Testis (tissue), 2 donors: ENCODE measurements at regions not wholly inside any gene's neighbourhood (a gene's known extent, or its start where the extent isn't known, plus 50 kb on each side); places are given as distances from the start of the nearest gene placed in this dataset.

Experiments
- DNase-seq: peaks from one replicate; pipeline ENCODE4 v3.0.0-alpha.2; 2019
- H3K27ac ChIP-seq, 2 donors: fragments of 200-600 bp; sonication (generic); one replicate each; pipeline ENCODE4 v1.5.1; 2019
- H3K27me3 ChIP-seq: fragments of 200-600 bp; sonication (generic); one replicate; pipeline ENCODE4 v1.5.1; 2019
- H3K36me3 ChIP-seq: fragments of 200-600 bp; sonication (generic); one replicate; pipeline ENCODE4 v1.5.1; 2017; ENCODE audit warnings: low read depth; ENCODE audit errors: missing control alignments
- H3K4me1 ChIP-seq: fragments of 200-600 bp; sonication (generic); one replicate; pipeline ENCODE4 v1.5.1; 2019
- H3K4me3 ChIP-seq, 2 donors: fragments of 200-600 bp; sonication (generic); one replicate each; pipeline ENCODE4 v1.5.1; 2017 to 2019
- H3K9me3 ChIP-seq: fragments of 200-600 bp; sonication (generic); one replicate; pipeline ENCODE4 v1.5.1; 2017
- POLR2A ChIP-seq: fragments of 450-650 bp; IDR thresholded peaks from one replicate; pipeline ENCODE4 v1.6.1; 2017; ENCODE audit warnings: antibody characterized with exemption, mild to moderate bottlenecking, moderate library complexity
- WGBS, 2 donors: methylation state at CpG; one replicate each; pipeline ENCODE4 v1.1.5; 2018; 5-methylcytosine and 5-hydroxymethylcytosine counted together
- intact Hi-C: fragments of 100-400 bp; cut with DNase I; formaldehyde crosslinking; loops from one replicate; pipeline ENCODE4 v1.15.1; 2023; ENCODE audit warnings: low total_unique reads
- TF ChIP-seq, protein P1 (sequence below), 3 experiments: fragments of 450-650 bp in 2 of 3; fragments of 200-600 bp in 1 of 3; sonication (generic) in 1 of 3; IDR thresholded peaks; one replicate each; pipeline ENCODE4 v1.5.1; 2016 to 2019; ENCODE audit warnings: antibody characterized with exemption in 3 of 3, mild to moderate bottlenecking in 2 of 3, moderate library complexity in 1 of 3

DNA sequence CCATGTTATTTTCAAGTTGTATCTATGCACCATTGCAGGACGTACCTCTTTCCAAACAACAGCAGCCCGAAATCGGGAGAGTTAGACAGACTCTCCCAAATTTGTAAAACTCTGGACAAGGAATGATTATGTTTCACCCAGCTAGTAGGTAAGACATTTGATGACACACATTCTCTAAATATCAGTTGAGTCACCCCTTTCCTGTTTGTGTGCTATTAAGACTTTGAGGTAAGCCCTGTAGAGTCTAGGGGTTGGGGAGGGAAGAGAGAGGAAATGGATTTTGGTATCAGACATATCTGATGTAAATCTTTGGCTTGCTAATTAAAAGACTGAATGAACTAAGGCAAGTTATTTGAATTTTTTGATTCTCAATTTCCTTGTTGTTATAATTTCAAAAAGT, 999.0 kb downstream of the TUSC7 start:
- Histone ChIP-seq H3K4me3 (no peak overlapping the region), H3K4me1 (no peaks in the 10 kb centered on the region), H3K27ac (no peak overlapping the region), H3K36me3 (no peaks in the 10 kb centered on the region), H3K27me3 (no peaks in the 10 kb centered on the region), H3K9me3 (no peaks in the 10 kb centered on the region)
- intact Hi-C loops = no loop called here
- TF ChIP-seq, protein P1, sequence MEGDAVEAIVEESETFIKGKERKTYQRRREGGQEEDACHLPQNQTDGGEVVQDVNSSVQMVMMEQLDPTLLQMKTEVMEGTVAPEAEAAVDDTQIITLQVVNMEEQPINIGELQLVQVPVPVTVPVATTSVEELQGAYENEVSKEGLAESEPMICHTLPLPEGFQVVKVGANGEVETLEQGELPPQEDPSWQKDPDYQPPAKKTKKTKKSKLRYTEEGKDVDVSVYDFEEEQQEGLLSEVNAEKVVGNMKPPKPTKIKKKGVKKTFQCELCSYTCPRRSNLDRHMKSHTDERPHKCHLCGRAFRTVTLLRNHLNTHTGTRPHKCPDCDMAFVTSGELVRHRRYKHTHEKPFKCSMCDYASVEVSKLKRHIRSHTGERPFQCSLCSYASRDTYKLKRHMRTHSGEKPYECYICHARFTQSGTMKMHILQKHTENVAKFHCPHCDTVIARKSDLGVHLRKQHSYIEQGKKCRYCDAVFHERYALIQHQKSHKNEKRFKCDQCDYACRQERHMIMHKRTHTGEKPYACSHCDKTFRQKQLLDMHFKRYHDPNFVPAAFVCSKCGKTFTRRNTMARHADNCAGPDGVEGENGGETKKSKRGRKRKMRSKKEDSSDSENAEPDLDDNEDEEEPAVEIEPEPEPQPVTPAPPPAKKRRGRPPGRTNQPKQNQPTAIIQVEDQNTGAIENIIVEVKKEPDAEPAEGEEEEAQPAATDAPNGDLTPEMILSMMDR (IDR thresholded peaks at IDR 0.05) = no peak
- no peak for TF ChIP-seq POLR2A
- DNase-seq = no peak
- WGBS, 2 donors = 86 to 92% methylated on average over 3 of the region's 3 CpGs

DNA sequence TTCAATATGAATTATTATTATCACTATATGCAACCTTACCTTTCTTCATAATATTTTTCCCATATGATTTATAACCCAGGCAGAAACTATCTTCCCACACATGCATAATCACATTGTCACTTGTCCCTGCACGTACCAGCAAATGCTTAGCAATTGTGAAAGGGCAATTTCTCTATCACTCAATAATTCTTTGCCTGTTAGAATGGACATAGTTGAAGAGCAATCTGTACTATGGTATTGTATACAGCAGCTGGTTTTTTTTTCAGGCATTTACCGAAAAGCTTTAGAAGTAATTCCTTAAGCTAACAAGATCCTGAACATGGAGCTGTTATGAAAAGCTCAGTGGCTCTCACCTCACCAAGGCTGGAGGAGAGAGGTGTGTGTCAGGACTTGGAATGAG, 999.5 kb downstream of the TUSC7 start:
- TF ChIP-seq, protein P1 (IDR thresholded peaks at IDR 0.05) = no peak
- TF ChIP-seq POLR2A = no peak
- H3K4me1 ChIP-seq = no peaks in the 10 kb centered on the region
- DNase-seq = no peak
- H3K4me3 ChIP-seq = no peak overlapping the region
- H3K27ac ChIP-seq = no peak overlapping the region
- H3K9me3 ChIP-seq = no peaks in the 10 kb centered on the region
- intact Hi-C loops = no loop called here
- H3K27me3 ChIP-seq = no peaks in the 10 kb centered on the region
- 95 to 100% methylated on average over 2 of the region's 2 CpGs for WGBS, 2 donors
- no peaks in the 10 kb centered on the region for H3K36me3 ChIP-seq

DNA sequence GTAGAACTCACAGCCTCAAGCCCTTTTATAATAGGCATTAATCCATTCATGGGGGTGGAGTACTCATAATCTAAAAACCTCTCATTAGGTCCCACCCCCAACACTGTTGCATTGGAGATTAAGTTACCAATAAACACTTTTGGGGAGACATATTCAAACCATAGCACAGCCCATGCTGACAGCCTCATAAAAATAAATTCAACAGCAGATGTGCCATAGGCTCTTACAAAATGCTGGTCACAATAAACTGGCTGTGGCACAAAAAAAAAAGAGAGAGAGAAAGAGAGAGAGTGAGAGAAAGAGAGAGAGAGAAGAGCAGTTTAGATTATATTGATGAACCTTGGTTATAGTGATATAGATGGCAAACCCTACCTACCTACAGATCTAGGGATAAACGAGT, 1000.9 kb downstream of the TUSC7 start:
- H3K36me3 ChIP-seq = no peaks in the 10 kb centered on the region
- no peaks in the 10 kb centered on the region for H3K9me3 ChIP-seq
- H3K4me1 ChIP-seq = no peaks in the 10 kb centered on the region
- 74 to 79% methylated on average over 1 of the region's 1 CpG for WGBS, 2 donors
- no peak overlapping the region for H3K27ac ChIP-seq
- TF ChIP-seq, protein P1 (IDR thresholded peaks at IDR 0.05) = no peak
- TF ChIP-seq POLR2A = no peak
- no peak overlapping the region for H3K4me3 ChIP-seq
- intact Hi-C loops = no loop called here
- H3K27me3 ChIP-seq = no peaks in the 10 kb centered on the region
- DNase-seq = no peak

DNA sequence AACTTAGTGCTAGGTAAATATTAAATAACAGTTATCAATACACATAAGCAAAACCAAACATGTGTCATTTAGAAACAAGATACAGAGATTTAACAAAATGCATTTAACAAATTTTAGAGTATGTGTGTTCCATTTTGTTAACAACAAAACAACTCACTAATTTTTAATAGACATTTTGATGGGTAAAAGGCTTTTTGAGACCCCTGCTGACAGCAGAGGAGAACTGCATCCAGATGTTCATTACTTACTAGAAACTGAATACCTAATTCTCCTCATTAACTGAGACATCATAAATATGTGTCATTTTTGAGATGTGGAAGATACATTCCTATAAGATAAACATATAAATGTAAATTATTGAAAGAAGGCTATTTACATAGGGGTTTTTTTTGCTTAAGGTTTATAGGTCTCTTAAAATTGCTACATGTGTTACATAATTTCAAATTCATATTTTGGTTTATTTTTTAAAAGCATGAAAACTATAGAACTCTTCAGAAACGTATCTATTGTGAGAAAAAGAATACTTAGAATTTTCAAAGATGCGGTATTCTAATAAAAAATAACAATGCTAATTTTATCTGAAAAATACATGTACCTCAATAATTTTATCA, 1009.8 kb downstream of the TUSC7 start:
- Histone ChIP-seq H3K9me3 (no peaks in the 10 kb centered on the region), H3K4me3 (no peak overlapping the region), H3K27me3 (no peaks in the 10 kb centered on the region), H3K4me1 (no peaks in the 10 kb centered on the region), H3K36me3 (no peaks in the 10 kb centered on the region), H3K27ac (no peak overlapping the region)
- no peak for TF ChIP-seq POLR2A
- TF ChIP-seq, protein P1 (IDR thresholded peaks at IDR 0.05) = peak; percentile 35 to 68 (median 47)
- DNase-seq = no peak
- intact Hi-C loops = no loop called here
- 72 to 73% methylated on average over 2 of the region's 2 CpGs for WGBS, 2 donors

DNA sequence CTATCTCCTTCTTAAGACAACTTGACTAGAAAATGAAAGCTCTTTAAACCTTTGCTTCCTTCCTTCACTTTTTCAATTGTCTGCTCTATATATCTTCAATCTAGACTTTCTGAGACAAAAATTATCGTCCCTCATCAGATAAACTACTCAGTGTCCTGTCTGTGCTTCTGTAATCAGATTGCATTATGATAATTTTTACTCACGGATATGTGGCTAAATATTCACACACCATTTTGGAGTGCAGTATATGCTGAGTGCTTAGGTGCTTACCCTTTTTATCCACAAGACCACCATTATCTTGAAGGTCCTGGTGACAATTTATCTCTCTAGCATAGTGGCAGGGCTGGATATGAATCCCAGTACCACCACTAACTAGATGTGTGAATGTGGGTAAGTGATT, 1012.3 kb downstream of the TUSC7 start:
- no peak overlapping the region for H3K27ac ChIP-seq
- no peak overlapping the region for H3K4me3 ChIP-seq
- H3K36me3 ChIP-seq = no peaks in the 10 kb centered on the region
- intact Hi-C loops = no loop called here
- 78 to 87% methylated on average over 2 of the region's 2 CpGs for WGBS, 2 donors
- TF ChIP-seq, protein P1 (IDR thresholded peaks at IDR 0.05) = no peak
- no peak for TF ChIP-seq POLR2A
- no peaks in the 10 kb centered on the region for H3K27me3 ChIP-seq
- H3K9me3 ChIP-seq = no peaks in the 10 kb centered on the region
- DNase-seq = no peak
- H3K4me1 ChIP-seq = no peaks in the 10 kb centered on the region
